SH-SY5Y (cell line): ENCODE measurements at regions not wholly inside any gene's neighbourhood (a gene's known extent, or its start where the extent isn't known, plus 50 kb on each side); places are given as distances from the start of the nearest gene placed in this dataset.

ENCODE experiments used
- GATA2 ChIP-seq: IDR thresholded peaks from 2 replicates; pipeline ENCODE4 v1.6.1; 2011; ENCODE audit warnings: mild to moderate bottlenecking, low read depth, low read length
- GATA3 ChIP-seq: IDR thresholded peaks from 2 replicates; pipeline ENCODE4 v1.6.1; 2011; ENCODE audit warnings: low read depth, mild to moderate bottlenecking, low read length, moderate library complexity

GRCh38 chr3:23112491-23112890, 90.6 kb upstream of the UBE2E2 start:
- no peak for TF ChIP-seq GATA2
- no peak for TF ChIP-seq GATA3
